Kidney (tissue), 13 donors: ENCODE measurements at regions not wholly inside any gene's neighbourhood (a gene's known extent, or its start where the extent isn't known, plus 50 kb on each side); places are given as distances from the start of the nearest gene placed in this dataset.

ENCODE experiments used
- DNase-seq, 5 donors: peaks; one replicate each; pipeline ENCODE4 v3.0.0-alpha.2; 2013 to 2020
- FAIRE-seq: peaks from 2 replicates; lab custom pipeline; 2012; peaks lifted over from hg19 to GRCh38; lab: Jason Lieb, UNC
- H3K27ac ChIP-seq, 2 donors: one replicate each; pipeline ENCODE4 v1.7.0; 2013; ENCODE audit warnings: low read depth in 2 of 2, low read length in 2 of 2, inconsistent platforms in 1 of 2
- H3K27me3 ChIP-seq: one replicate; pipeline ENCODE4 v1.7.1; 2013; ENCODE audit warnings: low read length, inconsistent platforms; ENCODE audit not compliant: control insufficient read depth, insufficient read depth
- H3K36me3 ChIP-seq, 3 donors: one replicate each; pipeline versions ENCODE4 v1.7.0 to v1.7.1; 2013; ENCODE audit warnings: low read length in 3 of 3, control low read depth in 1 of 3, inconsistent platforms in 1 of 3; ENCODE audit not compliant: insufficient read depth in 3 of 3, control insufficient read depth in 2 of 3
- H3K4me1 ChIP-seq, 3 donors: one replicate each; pipeline versions ENCODE4 v1.7.0 to v1.7.1; 2013; ENCODE audit warnings: low read length in 3 of 3, inconsistent platforms in 1 of 3, low read depth in 1 of 3; ENCODE audit not compliant: control insufficient read depth in 2 of 3, insufficient read depth in 2 of 3
- H3K4me3 ChIP-seq, 3 donors: one replicate each; pipeline versions ENCODE4 v1.7.0 to v1.8.1; 2013; ENCODE audit warnings: low read length in 3 of 3, control low read depth in 1 of 3, inconsistent platforms in 1 of 3
- H3K9ac ChIP-seq, 3 donors: one replicate each; pipeline versions ENCODE4 v1.7.0 to v1.7.1; 2013; ENCODE audit warnings: low read length in 3 of 3, control low read depth in 1 of 3, inconsistent platforms in 1 of 3
- H3K9me3 ChIP-seq, 3 donors: one replicate each; pipeline versions ENCODE4 v1.7.0 to v1.7.1; 2013; ENCODE audit warnings: low read length in 3 of 3, control low read depth in 1 of 3, inconsistent platforms in 1 of 3; ENCODE audit not compliant: control insufficient read depth in 2 of 3, insufficient read depth in 1 of 3
- CTCF ChIP-seq: IDR thresholded peaks from 3 replicates; pipeline ENCODE4 v1.5.1; 2012; ENCODE audit warnings: mild to moderate bottlenecking, moderate library complexity, borderline replicate concordance; ENCODE audit not compliant: insufficient read depth; ENCODE audit errors: extremely low read depth
- intact Hi-C: fragments of 100-400 bp; cut with DNase I; formaldehyde crosslinking; loops from one replicate; pipeline ENCODE4 v1.11.1; 2022
- donor health status: control.
- donor health status: control.
- donor health status: control.
- donor health status: control.
- donor health status: control.
- donor health status: DM: yes; HTN: yes; CAD: no.
- donor health status: Normal renal cell carcinoma (clear cell type).

- no peak for FAIRE-seq
- peaks cover 17 to 52% (median 31%) of the 10 kb centered on the region in 3 donors for H3K4me1 ChIP-seq
- intact Hi-C loops = loop anchor here (10.0 kb wide), 1 partner anchor 105 kb away; no protein-coding TSS in a partner anchor
- peak overlapping the region in 1 of 3 donors; percentile 80 for H3K9ac ChIP-seq
- H3K9me3 ChIP-seq = no peaks in the 10 kb centered on the region
- H3K4me3 ChIP-seq = peak overlapping the region in 2 of 3 donors; percentile 9 to 52
- DNase-seq = peak; percentile 85 to 93 (median 90)
- H3K36me3 ChIP-seq = no peaks in the 10 kb centered on the region
- TF ChIP-seq CTCF = no peak
- no peaks in the 10 kb centered on the region for H3K27me3 ChIP-seq
- H3K27ac ChIP-seq = peak overlapping the region; percentile 86 to 90
These were observed 158.8 kb downstream of the TOMM20 start for GRCh38 chr1:234969581-234970400.

- Histone ChIP-seq H3K9ac (peak overlapping the region in 1 of 3 donors; percentile 80), H3K4me1 (peaks cover 16 to 52% (median 35%) of the 10 kb centered on the region in 3 donors), H3K4me3 (peak overlapping the region in 1 of 3 donors; percentile 52), H3K27ac (peak overlapping the region; percentile 86 to 90), H3K9me3 (no peaks in the 10 kb centered on the region), H3K36me3 (no peaks in the 10 kb centered on the region), H3K27me3 (no peaks in the 10 kb centered on the region)
- FAIRE-seq (no peak), DNase-seq (peak in 2 of 5 donors; percentile 7 to 36)
- no peak for TF ChIP-seq CTCF
- intact Hi-C loops = no loop called here
These were observed 159.6 kb downstream of the TOMM20 start for GRCh38 chr1:234969011-234969441.

GRCh38 chr1:234968451-234968850 lies 160.2 kb downstream of the TOMM20 start:
- no peak overlapping the region for H3K4me3 ChIP-seq
- peak overlapping the region; percentile 86 to 90 for H3K27ac ChIP-seq
- H3K36me3 ChIP-seq = no peaks in the 10 kb centered on the region
- no peaks in the 10 kb centered on the region for H3K27me3 ChIP-seq
- TF ChIP-seq CTCF = no peak
- peak in 2 of 5 donors; percentile 7 to 40 for DNase-seq
- intact Hi-C loops = no loop called here
- H3K9me3 ChIP-seq = no peaks in the 10 kb centered on the region
- H3K9ac ChIP-seq = no peak overlapping the region
- no peak for FAIRE-seq
- peaks cover 17 to 52% (median 38%) of the 10 kb centered on the region in 3 donors for H3K4me1 ChIP-seq
